ENCODE measurements at regions not wholly inside any gene's neighbourhood (a gene's known extent, or its start where the extent isn't known, plus 50 kb on each side); places are given as distances from the start of the nearest gene placed in this dataset.

DNA sequence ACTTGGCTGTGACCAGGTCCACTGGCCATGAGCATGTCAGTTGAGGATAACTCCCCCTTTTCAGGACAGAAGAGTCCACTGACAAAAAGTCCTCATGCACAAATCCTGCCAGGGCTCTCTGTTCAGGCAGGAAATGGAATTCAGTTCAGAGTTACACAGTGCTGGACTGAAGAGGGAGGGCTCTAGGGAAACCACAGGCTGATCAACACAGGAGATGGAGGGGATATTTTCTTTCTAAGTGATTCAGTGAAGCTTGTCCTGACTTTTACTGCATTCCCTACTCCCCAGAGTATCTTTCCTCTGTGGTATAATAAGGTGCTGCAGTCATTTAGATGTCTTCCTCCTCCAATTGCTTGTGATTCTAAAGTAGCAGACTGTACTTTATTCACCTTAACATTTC, 335.5 kb upstream of the IGFBP7 start:
- Mint-ChIP-seq H3K9me3 (no peaks in the 10 kb centered on the region), H3K27me3 (no peaks in the 10 kb centered on the region), H3K4me3 (no peak overlapping the region), H3K4me1 (ENCODE audit: low read depth) (no peaks in the 10 kb centered on the region), H3K36me3 (ENCODE audit: low read depth) (no peaks in the 10 kb centered on the region), H3K27ac (no peak overlapping the region)

DNA sequence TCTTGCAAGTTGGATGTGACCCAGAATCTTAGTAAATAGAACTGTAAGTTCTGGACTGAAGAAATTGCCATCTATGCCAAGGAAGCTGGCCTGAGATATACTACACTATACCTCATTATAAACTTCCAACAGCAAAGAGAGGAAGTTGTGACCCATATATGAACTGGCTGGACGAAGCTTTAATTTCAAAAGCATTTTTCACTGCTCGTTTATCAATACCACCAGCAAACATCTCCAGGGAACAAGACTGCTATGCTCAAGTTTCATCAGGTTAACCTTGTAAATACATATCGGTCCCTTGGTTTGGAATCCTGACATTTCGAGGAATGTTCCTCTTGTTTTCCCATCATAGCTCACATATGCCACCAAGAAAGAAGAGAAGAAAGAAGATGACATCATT, 334.5 kb upstream of the IGFBP7 start:
- no peaks in the 10 kb centered on the region for H3K4me1 Mint-ChIP-seq (ENCODE audit: low read depth)
- no peaks in the 10 kb centered on the region for H3K36me3 Mint-ChIP-seq (ENCODE audit: low read depth)
- H3K4me3 Mint-ChIP-seq, result no peak overlapping the region
- H3K27me3 Mint-ChIP-seq, result no peaks in the 10 kb centered on the region
- no peak overlapping the region for H3K27ac Mint-ChIP-seq
- H3K9me3 Mint-ChIP-seq, result no peaks in the 10 kb centered on the region

DNA sequence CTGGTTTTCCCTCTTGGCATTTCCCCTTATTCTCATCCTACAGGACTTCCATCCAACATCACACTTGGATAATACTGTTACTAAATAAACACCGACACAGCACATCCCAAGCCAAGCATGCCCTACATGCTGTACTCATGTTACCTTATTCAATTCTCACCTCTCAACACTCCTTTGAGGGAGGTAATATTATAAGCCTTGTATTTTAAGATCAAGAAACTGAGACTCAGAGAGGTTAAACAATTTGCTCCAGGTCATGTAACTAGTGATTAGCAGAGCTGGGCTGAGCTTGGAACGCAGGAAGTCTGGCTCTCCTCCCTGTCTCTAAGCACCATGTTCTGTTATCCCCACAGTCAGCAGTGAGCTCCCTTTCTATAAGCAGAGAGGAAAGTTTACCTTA, 333.6 kb upstream of the IGFBP7 start:
- no peak overlapping the region for H3K27ac Mint-ChIP-seq
- no peaks in the 10 kb centered on the region for H3K27me3 Mint-ChIP-seq
- H3K36me3 Mint-ChIP-seq (ENCODE audit: low read depth), result no peaks in the 10 kb centered on the region
- no peaks in the 10 kb centered on the region for H3K4me1 Mint-ChIP-seq (ENCODE audit: low read depth)
- no peak overlapping the region for H3K4me3 Mint-ChIP-seq
- no peaks in the 10 kb centered on the region for H3K9me3 Mint-ChIP-seq

DNA sequence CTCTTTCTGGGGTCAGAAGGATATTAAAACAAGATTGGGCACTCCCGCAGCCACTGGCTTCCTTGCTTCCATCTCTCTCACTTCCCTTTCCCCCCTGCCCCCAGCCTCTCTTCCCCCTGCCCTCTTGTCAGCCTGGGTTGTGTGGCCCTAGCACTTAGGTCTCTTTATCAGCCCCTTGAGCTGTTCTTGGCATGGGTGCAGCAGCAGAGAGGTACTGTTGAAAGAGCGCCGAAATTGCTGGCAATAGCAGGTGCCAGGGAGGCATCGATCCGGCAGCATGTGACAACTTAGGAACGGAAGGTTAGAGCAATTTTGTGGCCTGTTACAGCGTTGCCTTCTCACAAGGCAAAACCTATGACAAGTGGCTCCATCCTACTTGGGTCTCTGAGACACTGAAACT, 333.1 kb upstream of the IGFBP7 start:
- Mint-ChIP-seq H3K27ac (no peak overlapping the region), H3K27me3 (no peaks in the 10 kb centered on the region), H3K9me3 (no peaks in the 10 kb centered on the region), H3K4me3 (no peak overlapping the region), H3K4me1 (ENCODE audit: low read depth) (no peaks in the 10 kb centered on the region), H3K36me3 (ENCODE audit: low read depth) (no peaks in the 10 kb centered on the region)

DNA sequence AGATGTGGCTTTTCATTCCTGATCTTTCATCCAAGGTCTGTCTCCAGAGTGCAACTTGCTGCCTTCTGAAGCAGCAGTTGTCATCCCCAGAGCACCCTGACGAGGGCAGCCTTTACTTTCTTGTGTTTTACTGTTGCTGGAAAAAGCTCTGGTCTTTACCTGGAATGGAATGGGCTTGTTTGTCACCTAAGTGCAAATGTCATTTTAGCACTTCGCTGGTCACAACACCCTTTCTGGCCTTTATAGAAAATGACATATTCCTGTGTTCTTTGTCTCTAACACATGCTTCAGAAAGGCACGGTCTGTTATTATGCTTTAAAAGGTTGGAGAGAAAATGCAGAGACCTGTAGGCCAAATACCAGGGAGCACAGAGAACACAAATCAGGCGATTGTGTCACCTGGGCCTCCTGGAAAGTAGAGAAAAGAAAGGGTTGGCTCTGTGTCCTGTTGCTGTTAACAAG, 332.7 kb upstream of the IGFBP7 start:
- Mint-ChIP-seq H3K27ac (no peak overlapping the region), H3K4me3 (no peak overlapping the region), H3K4me1 (ENCODE audit: low read depth) (no peaks in the 10 kb centered on the region), H3K9me3 (no peaks in the 10 kb centered on the region), H3K36me3 (ENCODE audit: low read depth) (no peaks in the 10 kb centered on the region), H3K27me3 (no peaks in the 10 kb centered on the region)

DNA sequence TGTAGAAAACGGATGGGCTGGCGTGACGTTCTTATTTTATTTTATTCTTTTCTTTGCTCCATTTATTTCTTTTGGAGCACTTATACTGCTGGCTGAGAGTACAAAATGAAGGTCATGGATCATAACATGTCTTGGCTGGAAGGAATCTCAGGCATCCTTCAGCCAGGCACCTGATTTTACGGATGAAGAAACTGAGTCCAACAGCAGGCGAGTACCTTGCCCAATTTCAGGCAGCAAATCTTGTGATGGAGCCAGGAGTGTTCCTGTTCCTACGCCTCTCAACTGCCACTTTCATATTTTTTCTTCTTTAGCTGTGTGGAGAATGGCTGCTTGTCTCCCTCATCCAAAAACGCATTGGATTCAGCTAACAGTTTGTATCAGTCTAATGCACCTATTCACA, 332.1 kb upstream of the IGFBP7 start:
- Mint-ChIP-seq H3K4me1 (ENCODE audit: low read depth) (no peaks in the 10 kb centered on the region), H3K36me3 (ENCODE audit: low read depth) (no peaks in the 10 kb centered on the region), H3K27me3 (no peaks in the 10 kb centered on the region), H3K9me3 (no peaks in the 10 kb centered on the region), H3K4me3 (no peak overlapping the region), H3K27ac (no peak overlapping the region)

DNA sequence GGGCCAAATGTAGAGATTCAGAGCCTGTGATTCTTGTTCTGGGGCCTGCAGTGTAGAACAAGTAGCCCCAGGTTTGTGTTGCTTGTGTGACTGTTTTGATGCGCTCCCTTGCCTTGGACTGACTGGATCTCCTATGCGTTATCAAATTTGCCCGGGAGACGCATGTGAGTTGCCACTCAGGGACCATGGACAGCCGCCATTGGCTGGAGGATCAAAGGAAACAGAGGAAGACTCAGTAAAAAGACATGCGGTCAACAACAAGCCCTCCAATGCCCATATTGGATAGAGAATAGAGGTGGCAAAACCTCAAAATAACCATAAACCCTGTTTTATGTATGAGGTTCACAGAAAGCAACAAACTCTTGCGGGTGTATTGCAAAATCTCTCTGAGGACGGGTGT, 327.5 kb upstream of the IGFBP7 start:
- no peaks in the 10 kb centered on the region for H3K9me3 Mint-ChIP-seq
- no peaks in the 10 kb centered on the region for H3K27me3 Mint-ChIP-seq
- no peaks in the 10 kb centered on the region for H3K36me3 Mint-ChIP-seq (ENCODE audit: low read depth)
- no peak overlapping the region for H3K27ac Mint-ChIP-seq
- H3K4me1 Mint-ChIP-seq (ENCODE audit: low read depth), result no peaks in the 10 kb centered on the region
- no peak overlapping the region for H3K4me3 Mint-ChIP-seq

DNA sequence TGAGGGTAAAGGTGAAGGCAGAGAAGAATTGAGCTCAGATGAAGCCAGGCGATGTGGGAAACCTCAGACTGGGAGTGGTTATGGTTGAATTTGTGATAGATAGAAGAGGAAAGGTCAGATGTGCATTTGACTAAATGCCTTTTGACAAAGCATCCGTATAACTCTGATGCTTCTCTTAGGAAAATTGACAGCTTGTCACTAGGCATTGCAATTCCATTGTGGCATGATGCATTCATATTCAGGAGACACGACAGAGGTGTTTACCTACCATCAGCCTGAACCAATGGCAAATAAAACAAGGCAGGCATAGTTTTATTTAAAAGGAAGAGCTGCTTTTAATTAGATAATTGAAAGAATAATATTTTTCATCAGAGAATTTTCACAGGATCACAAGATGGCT, 325.1 kb upstream of the IGFBP7 start:
- Mint-ChIP-seq H3K36me3 (ENCODE audit: low read depth) (no peaks in the 10 kb centered on the region), H3K4me1 (ENCODE audit: low read depth) (no peaks in the 10 kb centered on the region), H3K9me3 (no peaks in the 10 kb centered on the region), H3K4me3 (no peak overlapping the region), H3K27ac (no peak overlapping the region), H3K27me3 (no peaks in the 10 kb centered on the region)

DNA sequence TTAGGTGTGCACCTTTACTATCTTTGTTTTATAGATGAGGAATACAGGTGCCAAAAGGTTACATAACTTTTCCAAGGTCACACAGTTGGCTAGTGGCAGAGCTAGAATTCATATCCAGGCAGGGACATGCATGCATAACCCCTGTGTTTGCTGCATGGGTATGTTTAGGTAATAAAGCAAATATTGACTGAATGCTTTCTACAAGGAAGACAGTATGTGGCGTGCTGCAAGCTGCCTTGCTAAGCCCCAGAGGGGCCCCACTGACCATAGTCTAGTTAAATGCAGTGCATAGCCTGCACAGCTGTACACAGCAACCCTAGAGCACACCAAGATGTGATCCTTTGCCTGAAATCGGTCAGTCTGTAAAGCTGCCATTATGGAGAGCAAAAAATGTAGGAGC, 320.5 kb upstream of the IGFBP7 start:
- Mint-ChIP-seq H3K36me3 (ENCODE audit: low read depth) (no peaks in the 10 kb centered on the region), H3K27ac (no peak overlapping the region), H3K4me3 (no peak overlapping the region), H3K9me3 (no peaks in the 10 kb centered on the region), H3K4me1 (ENCODE audit: low read depth) (no peaks in the 10 kb centered on the region), H3K27me3 (peaks cover 3% of the 10 kb centered on the region)

- H3K36me3 Mint-ChIP-seq (ENCODE audit: low read depth), result no peaks in the 10 kb centered on the region
- H3K4me1 Mint-ChIP-seq (ENCODE audit: low read depth), result no peaks in the 10 kb centered on the region
- no peak overlapping the region for H3K27ac Mint-ChIP-seq
- no peak overlapping the region for H3K4me3 Mint-ChIP-seq
- peaks cover 12% of the 10 kb centered on the region for H3K27me3 Mint-ChIP-seq
- H3K9me3 Mint-ChIP-seq, result no peaks in the 10 kb centered on the region
Observed at GRCh38 chr4:57426779-57427395, 316.7 kb upstream of the IGFBP7 start.

DNA sequence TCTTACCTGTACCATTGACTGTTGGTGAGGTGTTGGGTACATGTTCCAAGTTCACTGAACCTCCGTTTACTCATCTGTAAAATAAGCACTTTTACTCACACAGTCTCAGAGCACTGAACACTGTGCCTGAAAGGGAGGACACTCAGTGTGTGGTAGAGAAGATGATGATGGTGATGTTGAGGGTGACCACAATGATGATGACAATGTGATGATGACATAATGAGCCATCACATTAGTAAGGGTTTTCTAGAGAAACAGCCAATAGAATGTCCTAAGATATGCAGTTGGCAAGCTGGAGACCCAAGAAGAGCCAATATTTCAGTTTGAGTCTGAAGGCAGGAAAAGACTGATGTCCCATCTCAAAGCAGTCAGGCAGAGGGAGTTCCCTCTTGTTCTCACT, 315.4 kb upstream of the IGFBP7 start:
- Mint-ChIP-seq H3K27ac (no peak overlapping the region), H3K4me3 (no peak overlapping the region), H3K9me3 (no peaks in the 10 kb centered on the region), H3K27me3 (peaks cover 12% of the 10 kb centered on the region), H3K36me3 (ENCODE audit: low read depth) (no peaks in the 10 kb centered on the region), H3K4me1 (ENCODE audit: low read depth) (no peaks in the 10 kb centered on the region)

DNA sequence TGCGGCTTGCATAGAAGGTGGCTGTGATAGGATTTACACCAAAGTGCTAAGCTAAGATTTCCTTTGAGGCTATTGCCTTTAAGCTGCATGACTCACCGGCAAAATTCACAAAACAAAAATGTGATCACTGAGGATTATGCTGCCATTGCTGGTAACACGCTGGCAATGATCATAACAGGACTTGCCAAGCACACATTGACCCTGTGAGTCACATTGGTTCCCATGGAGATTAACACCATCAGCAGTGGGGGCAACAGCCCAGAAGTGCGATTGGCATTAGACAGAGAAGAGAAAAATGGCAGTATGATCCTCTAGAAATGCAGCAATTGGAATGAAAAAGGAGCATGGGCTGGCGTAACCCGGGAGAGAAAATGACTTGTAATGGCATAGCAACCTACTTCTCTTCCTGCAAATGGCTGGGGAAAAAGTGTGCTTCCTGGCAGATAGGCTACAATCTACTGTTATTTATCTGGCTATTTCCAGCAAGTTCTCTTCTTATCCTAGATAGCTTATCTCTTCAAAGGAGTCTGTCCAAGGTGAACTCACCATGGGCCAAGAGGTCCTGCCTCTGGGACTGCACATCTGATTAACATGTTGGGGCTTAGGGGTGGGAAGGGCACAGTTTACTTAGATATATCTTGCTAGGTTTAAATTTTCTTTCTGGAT, 314.2 kb upstream of the IGFBP7 start:
- no peaks in the 10 kb centered on the region for H3K4me1 Mint-ChIP-seq (ENCODE audit: low read depth)
- H3K27ac Mint-ChIP-seq, result no peak overlapping the region
- H3K9me3 Mint-ChIP-seq, result no peaks in the 10 kb centered on the region
- H3K36me3 Mint-ChIP-seq (ENCODE audit: low read depth), result no peaks in the 10 kb centered on the region
- no peak overlapping the region for H3K4me3 Mint-ChIP-seq
- H3K27me3 Mint-ChIP-seq, result peaks cover 12% of the 10 kb centered on the region

DNA sequence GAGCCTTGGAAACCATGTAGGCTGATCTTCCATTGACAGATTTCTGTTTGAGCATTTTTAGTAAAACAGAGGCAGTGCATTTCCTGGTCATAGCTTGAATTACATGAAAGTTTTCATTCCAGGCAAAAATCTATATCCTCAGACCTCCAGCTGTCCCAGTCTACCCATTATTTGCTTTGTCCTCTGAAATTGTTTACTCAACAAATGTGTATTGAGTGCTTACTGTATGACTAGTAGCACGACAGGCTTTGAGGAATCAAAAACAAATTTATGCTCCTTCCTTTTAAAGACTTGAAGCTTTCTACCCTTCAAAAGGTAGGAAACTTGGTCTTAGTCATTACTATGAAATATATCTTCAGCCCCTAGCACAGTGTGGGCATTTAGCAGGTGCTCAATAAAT, 307.9 kb upstream of the IGFBP7 start:
- Mint-ChIP-seq H3K27me3 (peaks cover 1% of the 10 kb centered on the region), H3K27ac (no peak overlapping the region), H3K9me3 (no peaks in the 10 kb centered on the region), H3K36me3 (ENCODE audit: low read depth) (no peaks in the 10 kb centered on the region), H3K4me1 (ENCODE audit: low read depth) (no peaks in the 10 kb centered on the region), H3K4me3 (no peak overlapping the region)

GRCh38 chr4:57412259-57413054, 302.3 kb upstream of the IGFBP7 start:
- no peaks in the 10 kb centered on the region for H3K36me3 Mint-ChIP-seq (ENCODE audit: low read depth)
- no peak overlapping the region for H3K27ac Mint-ChIP-seq
- no peaks in the 10 kb centered on the region for H3K9me3 Mint-ChIP-seq
- H3K27me3 Mint-ChIP-seq, result no peaks in the 10 kb centered on the region
- no peak overlapping the region for H3K4me3 Mint-ChIP-seq
- no peaks in the 10 kb centered on the region for H3K4me1 Mint-ChIP-seq (ENCODE audit: low read depth)

DNA sequence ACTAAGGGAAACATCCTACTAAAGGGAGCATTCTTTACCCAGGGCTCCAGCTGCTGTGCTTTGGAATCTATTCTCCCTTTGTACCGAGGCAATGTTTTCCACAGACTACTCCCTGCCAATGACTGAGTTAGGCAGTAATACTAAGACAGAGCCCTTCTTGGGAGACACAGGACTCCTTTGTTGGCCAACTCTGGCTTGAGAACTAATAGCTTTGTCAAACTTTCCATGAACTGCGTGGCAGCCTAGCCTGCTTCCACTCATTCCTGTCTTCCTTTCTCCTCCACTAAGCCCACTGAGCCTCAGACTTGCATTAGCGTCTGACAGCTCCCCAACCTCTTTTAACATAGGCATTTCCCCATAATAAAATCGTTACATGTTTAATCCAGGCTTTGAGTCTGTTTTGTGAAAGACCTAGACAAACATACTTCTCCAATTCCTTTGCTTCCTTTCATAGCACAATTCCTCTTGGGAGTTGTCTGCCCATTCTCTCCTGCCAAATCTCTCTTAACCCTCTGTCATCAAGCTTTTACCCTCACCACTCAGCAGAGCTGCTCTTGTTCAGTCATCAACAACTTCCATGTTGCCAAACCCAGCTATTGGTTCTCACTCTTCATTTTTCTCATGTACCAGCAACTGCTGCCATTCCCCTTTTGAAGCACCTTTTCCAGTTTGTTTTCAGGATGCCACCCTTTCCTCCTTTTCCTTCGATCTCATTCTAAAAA, 300.3 kb upstream of the IGFBP7 start:
- Mint-ChIP-seq H3K4me1 (ENCODE audit: low read depth) (no peaks in the 10 kb centered on the region), H3K4me3 (no peak overlapping the region), H3K9me3 (no peaks in the 10 kb centered on the region), H3K27me3 (no peaks in the 10 kb centered on the region), H3K27ac (no peak overlapping the region), H3K36me3 (ENCODE audit: low read depth) (no peaks in the 10 kb centered on the region)
